ENCODE measurements at regions not wholly inside any gene's neighbourhood (a gene's known extent, or its start where the extent isn't known, plus 50 kb on each side); places are given as distances from the start of the nearest gene placed in this dataset.

DNA sequence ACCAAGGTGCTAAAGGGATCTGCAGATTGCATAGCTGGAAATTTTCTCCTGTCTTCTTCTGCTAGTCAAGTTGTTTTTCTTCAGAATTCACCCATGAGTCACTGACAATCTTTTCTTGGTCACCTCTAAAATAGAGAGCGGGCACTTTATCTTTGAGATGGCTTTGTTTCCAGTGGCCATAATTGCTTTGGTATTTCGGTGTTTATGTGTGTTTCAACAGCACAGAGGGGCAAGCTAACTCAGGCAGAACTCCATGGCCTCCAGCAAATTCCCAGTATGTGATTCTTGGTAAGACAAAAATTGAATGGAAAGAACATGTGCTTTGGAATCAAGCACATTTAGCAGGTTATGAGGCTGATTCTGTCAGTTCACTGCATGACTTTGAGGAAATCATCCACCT lies 656.8 kb downstream of the VRK1 start:
- intact Hi-C loops (cut with DNase I), result no loop called here
- no peak overlapping the region for H3K4me3 ChIP-seq

DNA sequence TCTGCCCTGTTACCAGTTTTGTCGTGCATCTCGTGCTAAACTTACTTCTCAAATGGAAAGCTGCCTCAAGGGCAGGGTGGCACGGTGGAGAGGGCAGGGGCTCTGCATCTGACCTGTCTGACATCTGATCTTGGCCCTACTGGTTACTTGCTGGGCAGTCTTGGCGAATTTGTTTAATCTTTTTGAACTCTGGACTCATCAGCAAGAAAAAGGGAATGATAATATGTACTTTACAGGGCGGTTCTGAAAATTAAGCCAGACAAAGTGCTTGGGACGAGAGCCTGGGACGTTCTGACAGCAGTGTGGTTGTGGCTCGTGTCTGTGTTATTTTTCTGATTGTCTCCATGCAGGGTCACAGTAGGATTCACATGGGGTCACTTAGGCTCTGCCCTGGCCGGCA lies 659.3 kb downstream of the VRK1 start:
- Histone ChIP-seq H3K27ac (no peak overlapping the region), H3K4me1 (replicated peaks) (no peaks in the 10 kb centered on the region), H3K36me3 (no peaks in the 10 kb centered on the region), H3K9me3 (no peaks in the 10 kb centered on the region), H3K27me3 (replicated peaks; ENCODE audit: insufficient read depth) (no peaks in the 10 kb centered on the region), H3K4me3 (no peak overlapping the region)
- DNase-seq (ENCODE audit: low spot score), result no peak
- intact Hi-C loops (cut with DNase I), result no loop called here
- TF ChIP-seq POLR2AphosphoS5 (IDR thresholded peaks at IDR 0.05) (no peak), POLR2A (IDR thresholded peaks at IDR 0.05) (no peak)
- TF ChIP-seq, protein P1, sequence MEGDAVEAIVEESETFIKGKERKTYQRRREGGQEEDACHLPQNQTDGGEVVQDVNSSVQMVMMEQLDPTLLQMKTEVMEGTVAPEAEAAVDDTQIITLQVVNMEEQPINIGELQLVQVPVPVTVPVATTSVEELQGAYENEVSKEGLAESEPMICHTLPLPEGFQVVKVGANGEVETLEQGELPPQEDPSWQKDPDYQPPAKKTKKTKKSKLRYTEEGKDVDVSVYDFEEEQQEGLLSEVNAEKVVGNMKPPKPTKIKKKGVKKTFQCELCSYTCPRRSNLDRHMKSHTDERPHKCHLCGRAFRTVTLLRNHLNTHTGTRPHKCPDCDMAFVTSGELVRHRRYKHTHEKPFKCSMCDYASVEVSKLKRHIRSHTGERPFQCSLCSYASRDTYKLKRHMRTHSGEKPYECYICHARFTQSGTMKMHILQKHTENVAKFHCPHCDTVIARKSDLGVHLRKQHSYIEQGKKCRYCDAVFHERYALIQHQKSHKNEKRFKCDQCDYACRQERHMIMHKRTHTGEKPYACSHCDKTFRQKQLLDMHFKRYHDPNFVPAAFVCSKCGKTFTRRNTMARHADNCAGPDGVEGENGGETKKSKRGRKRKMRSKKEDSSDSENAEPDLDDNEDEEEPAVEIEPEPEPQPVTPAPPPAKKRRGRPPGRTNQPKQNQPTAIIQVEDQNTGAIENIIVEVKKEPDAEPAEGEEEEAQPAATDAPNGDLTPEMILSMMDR (IDR thresholded peaks at IDR 0.05), result no peak
- WGBS, result 84% methylated on average over 9 of the region's 9 CpGs

More for the DNA sequence above, 656.8 kb downstream of the VRK1 start:
- H3K36me3 ChIP-seq, result no peaks in the 10 kb centered on the region
- 93% methylated on average over 2 of the region's 2 CpGs for WGBS
- H3K27me3 ChIP-seq (replicated peaks; ENCODE audit: insufficient read depth), result no peaks in the 10 kb centered on the region
- H3K4me1 ChIP-seq (replicated peaks), result no peaks in the 10 kb centered on the region
- TF ChIP-seq POLR2A (IDR thresholded peaks at IDR 0.05), result no peak
- TF ChIP-seq, protein P1 (IDR thresholded peaks at IDR 0.05), result no peak
- no peak for TF ChIP-seq POLR2AphosphoS5 (IDR thresholded peaks at IDR 0.05)
- DNase-seq (ENCODE audit: low spot score), result no peak
- no peaks in the 10 kb centered on the region for H3K9me3 ChIP-seq
- no peak overlapping the region for H3K27ac ChIP-seq

DNA sequence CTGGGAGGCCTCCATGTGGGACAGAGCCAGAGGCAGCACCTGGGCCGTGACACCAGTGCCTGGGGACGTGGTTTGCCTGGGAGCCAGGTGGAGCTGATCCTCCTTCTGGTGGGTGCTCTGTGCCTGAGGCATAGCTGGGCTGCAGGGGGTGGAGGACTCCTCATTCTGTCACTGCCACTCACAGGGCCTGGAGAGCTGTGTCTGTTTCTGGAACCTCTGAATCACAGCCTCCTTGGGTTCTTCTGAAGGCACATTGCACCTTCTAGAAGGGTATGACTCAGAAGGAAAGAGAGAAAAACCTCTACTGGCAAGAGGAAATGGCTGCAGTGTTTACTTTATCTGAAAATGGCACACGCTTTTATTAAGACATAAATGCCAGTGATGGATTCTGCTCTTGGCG lies 659.8 kb downstream of the VRK1 start:
- no peak for TF ChIP-seq POLR2AphosphoS5 (IDR thresholded peaks at IDR 0.05)
- TF ChIP-seq, protein P1 (IDR thresholded peaks at IDR 0.05), result no peak
- no peaks in the 10 kb centered on the region for H3K36me3 ChIP-seq
- H3K27me3 ChIP-seq (replicated peaks; ENCODE audit: insufficient read depth), result no peaks in the 10 kb centered on the region
- DNase-seq (ENCODE audit: low spot score), result no peak
- no peaks in the 10 kb centered on the region for H3K9me3 ChIP-seq
- no peaks in the 10 kb centered on the region for H3K4me1 ChIP-seq (replicated peaks)
- H3K4me3 ChIP-seq, result no peak overlapping the region
- intact Hi-C loops (cut with DNase I), result no loop called here
- no peak overlapping the region for H3K27ac ChIP-seq
- WGBS, result 48% methylated on average over 2 of the region's 4 CpGs

DNA sequence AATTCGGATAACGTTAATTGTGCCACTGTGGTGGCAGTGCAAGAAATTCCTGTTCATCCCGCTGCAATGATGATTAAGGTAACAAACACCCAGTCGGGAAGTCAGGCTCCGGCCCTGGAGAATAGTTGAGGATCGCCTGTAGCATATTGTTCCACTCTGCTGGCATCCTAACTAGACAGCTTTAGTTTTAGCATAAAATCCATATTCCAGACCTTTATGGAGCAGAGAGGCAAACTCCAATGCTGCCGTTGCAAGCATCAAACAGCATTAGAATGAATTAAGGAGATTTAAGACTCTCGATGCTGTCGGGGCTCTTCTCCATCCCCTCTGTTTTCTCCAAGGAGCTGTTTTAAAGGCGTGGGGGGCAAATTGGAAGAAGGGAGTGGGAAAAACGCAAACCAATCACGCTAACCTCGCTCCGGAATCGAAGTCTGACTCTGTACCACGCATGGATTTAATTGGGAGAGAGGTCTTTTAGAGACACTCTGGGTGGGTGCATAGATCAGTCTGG lies 660.4 kb downstream of the VRK1 start:
- DNase-seq (ENCODE audit: low spot score), result no peak
- Histone ChIP-seq H3K4me1 (replicated peaks) (no peaks in the 10 kb centered on the region), H3K27ac (no peak overlapping the region), H3K27me3 (replicated peaks; ENCODE audit: insufficient read depth) (no peaks in the 10 kb centered on the region), H3K36me3 (no peaks in the 10 kb centered on the region), H3K4me3 (no peak overlapping the region), H3K9me3 (no peaks in the 10 kb centered on the region)
- intact Hi-C loops (cut with DNase I), result no loop called here
- 74% methylated on average over 16 of the region's 16 CpGs for WGBS
- TF ChIP-seq POLR2A (IDR thresholded peaks at IDR 0.05), result no peak
- TF ChIP-seq POLR2AphosphoS5 (IDR thresholded peaks at IDR 0.05), result no peak
- TF ChIP-seq, protein P1 (IDR thresholded peaks at IDR 0.05), result no peak

DNA sequence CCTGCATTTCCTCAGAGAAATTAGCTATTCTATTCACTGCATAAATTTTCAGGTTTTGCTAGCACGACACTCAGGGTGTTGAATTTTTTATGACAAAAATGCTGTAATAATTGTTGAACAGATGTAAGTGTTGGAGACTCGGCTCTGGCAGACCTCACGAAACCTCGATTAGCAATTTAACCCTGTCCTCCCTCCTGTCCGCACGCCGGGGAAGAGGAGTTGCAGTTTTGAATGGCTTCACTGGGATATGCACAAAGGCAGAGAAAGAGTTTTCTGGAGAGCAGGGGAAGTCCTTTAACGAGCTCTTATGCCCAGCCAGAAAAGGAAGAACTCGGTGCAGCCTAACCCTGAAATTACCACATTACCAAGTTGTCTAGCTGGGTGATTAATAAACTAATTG lies 661.1 kb downstream of the VRK1 start:
- Histone ChIP-seq H3K27ac (no peak overlapping the region), H3K27me3 (replicated peaks; ENCODE audit: insufficient read depth) (no peaks in the 10 kb centered on the region), H3K4me1 (replicated peaks) (no peaks in the 10 kb centered on the region), H3K4me3 (no peak overlapping the region), H3K9me3 (no peaks in the 10 kb centered on the region), H3K36me3 (no peaks in the 10 kb centered on the region)
- intact Hi-C loops (cut with DNase I), result no loop called here
- DNase-seq (ENCODE audit: low spot score), result no peak
- TF ChIP-seq POLR2A (IDR thresholded peaks at IDR 0.05), result no peak
- no peak for TF ChIP-seq POLR2AphosphoS5 (IDR thresholded peaks at IDR 0.05)
- TF ChIP-seq, protein P1 (IDR thresholded peaks at IDR 0.05), result no peak
- WGBS, result 43% methylated on average over 9 of the region's 9 CpGs

All from prostate gland (tissue), 2 donors.